OCI-LY1 (cell line): ENCODE measurements at regions not wholly inside any gene's neighbourhood (a gene's known extent, or its start where the extent isn't known, plus 50 kb on each side); places are given as distances from the start of the nearest gene placed in this dataset.

Experiments used
- H2AFZ ChIP-seq: fragments of 200-600 bp; sonication (generic), shearing (Covaris generic); 2 replicates; pipeline ENCODE4 v1.6.0; 2014; ENCODE audit warnings: antibody characterized with exemption, mild to moderate bottlenecking, low read length
- H3F3A ChIP-seq: fragments of 200-600 bp; sonication (generic), shearing (Covaris generic); 2 replicates; pipeline ENCODE4 v1.6.0; 2014; ENCODE audit warnings: mild to moderate bottlenecking, antibody characterized with exemption, low read length, moderate library complexity; ENCODE audit not compliant: insufficient read depth
- H3K27ac ChIP-seq: fragments of 200-600 bp; sonication (generic); 2 replicates; pipeline ENCODE4 v1.5.1; 2014; ENCODE audit warnings: low read length, mixed run types, mild to moderate bottlenecking, low read depth; ENCODE audit not compliant: poor library complexity, severe bottlenecking
- H3K27me3 ChIP-seq: fragments of 200-600 bp; sonication (generic); 2 replicates; pipeline ENCODE4 v1.6.0; 2014; ENCODE audit warnings: antibody characterized with exemption, mild to moderate bottlenecking, low read length, moderate library complexity; ENCODE audit not compliant: insufficient read depth
- H3K36me3 ChIP-seq: fragments of 200-600 bp; sonication (generic); 2 replicates; pipeline ENCODE4 v1.6.1; 2014; ENCODE audit warnings: mild to moderate bottlenecking, antibody characterized with exemption, low read length, moderate library complexity, mixed read lengths; ENCODE audit not compliant: insufficient read depth
- H3K4me1 ChIP-seq: fragments of 200-600 bp; sonication (generic); 2 replicates; pipeline ENCODE4 v1.5.1; 2014; ENCODE audit warnings: mild to moderate bottlenecking, low read length, moderate library complexity; ENCODE audit not compliant: insufficient read depth, severe bottlenecking
- H3K4me2 ChIP-seq: fragments of 200-600 bp; sonication (generic), shearing (Covaris generic); 2 replicates; pipeline ENCODE4 v1.6.1; 2014; ENCODE audit warnings: low read length
- H3K4me3 ChIP-seq: fragments of 200-600 bp; sonication (generic); 2 replicates; pipeline ENCODE4 v1.5.1; 2014; ENCODE audit warnings: low read length, low read depth, mild to moderate bottlenecking, mixed read lengths; ENCODE audit not compliant: poor library complexity, severe bottlenecking
- H3K79me2 ChIP-seq: fragments of 200-600 bp; shearing (Covaris generic); 2 replicates; pipeline ENCODE4 v1.6.1; 2016; ENCODE audit warnings: mixed run types, low read length, mixed read lengths; ENCODE audit not compliant: insufficient read depth
- H3K9ac ChIP-seq: fragments of 200-600 bp; sonication (generic), shearing (Covaris generic); 2 replicates; pipeline ENCODE4 v1.6.1; 2014; ENCODE audit warnings: mild to moderate bottlenecking, low read length, mixed read lengths
- H3K9me2 ChIP-seq: fragments of 200-600 bp; sonication (generic), shearing (Covaris generic); 2 replicates; pipeline ENCODE4 v1.6.1; 2014; ENCODE audit warnings: low read depth, mild to moderate bottlenecking, low read length, mixed read lengths
- H3K9me3 ChIP-seq: fragments of 200-600 bp; shearing (Covaris generic); 2 replicates; pipeline ENCODE4 v1.6.1; 2014; ENCODE audit warnings: low read length, mixed read lengths
- H4K20me1 ChIP-seq: fragments of 200-600 bp; sonication (generic), shearing (Covaris generic); 2 replicates; pipeline ENCODE4 v1.6.0; 2016; ENCODE audit warnings: mild to moderate bottlenecking, low read length; ENCODE audit not compliant: insufficient read depth
- CTCF ChIP-seq: fragments of 200-600 bp; sonication (generic), shearing (Covaris generic); IDR thresholded peaks from 2 replicates; pipeline ENCODE4 v1.5.1; 2017; ENCODE audit warnings: mild to moderate bottlenecking, antibody characterized with exemption, low read length, moderate library complexity, mixed read lengths
- EZH2 ChIP-seq: fragments of 200-600 bp; sonication (generic), shearing (Covaris generic); IDR thresholded peaks from 2 replicates; pipeline ENCODE4 v1.8.0; 2017; ENCODE audit warnings: borderline replicate concordance, mixed run types, mild to moderate bottlenecking, antibody characterized with exemption, low read length, moderate library complexity, mixed read lengths

GRCh38 chr4:164039482-164039881 lies 545.0 kb downstream of the TMA16 start:
- Histone ChIP-seq H3K4me1 (no peaks in the 10 kb centered on the region), H3K36me3 (no peaks in the 10 kb centered on the region), H3K9me2 (no peaks in the 10 kb centered on the region), H3F3A (no peaks in the 10 kb centered on the region), H3K9ac (no peak overlapping the region), H3K4me2 (no peak overlapping the region), H3K27ac (no peak overlapping the region), H3K4me3 (no peak overlapping the region), H3K9me3 (no peaks in the 10 kb centered on the region), H2AFZ (no peak overlapping the region), H3K27me3 (no peaks in the 10 kb centered on the region), H4K20me1 (no peaks in the 10 kb centered on the region), H3K79me2 (no peaks in the 10 kb centered on the region)
- no peak for TF ChIP-seq CTCF
- TF ChIP-seq EZH2 = no peak

GRCh38 chr4:164056426-164057142 lies 562.1 kb downstream of the TMA16 start:
- H3K27ac ChIP-seq = no peak overlapping the region
- no peaks in the 10 kb centered on the region for H3K9me2 ChIP-seq
- no peaks in the 10 kb centered on the region for H3K27me3 ChIP-seq
- no peak overlapping the region for H2AFZ ChIP-seq
- H3K79me2 ChIP-seq = no peaks in the 10 kb centered on the region
- no peaks in the 10 kb centered on the region for H3K36me3 ChIP-seq
- H3K4me2 ChIP-seq = no peak overlapping the region
- no peak overlapping the region for H3K9ac ChIP-seq
- no peak overlapping the region for H3K4me3 ChIP-seq
- no peaks in the 10 kb centered on the region for H3K4me1 ChIP-seq
- no peaks in the 10 kb centered on the region for H3F3A ChIP-seq
- TF ChIP-seq EZH2 = no peak
- TF ChIP-seq CTCF = no peak
- H3K9me3 ChIP-seq = no peaks in the 10 kb centered on the region
- no peaks in the 10 kb centered on the region for H4K20me1 ChIP-seq

- Histone ChIP-seq H3K9ac (no peak overlapping the region), H2AFZ (no peak overlapping the region), H3K9me3 (no peaks in the 10 kb centered on the region), H3K27ac (no peak overlapping the region), H3K79me2 (no peaks in the 10 kb centered on the region), H3F3A (no peaks in the 10 kb centered on the region), H3K36me3 (no peaks in the 10 kb centered on the region), H4K20me1 (no peaks in the 10 kb centered on the region), H3K4me3 (no peak overlapping the region), H3K9me2 (no peaks in the 10 kb centered on the region), H3K4me2 (no peak overlapping the region), H3K4me1 (no peaks in the 10 kb centered on the region), H3K27me3 (no peaks in the 10 kb centered on the region)
- no peak for TF ChIP-seq EZH2
Measured at GRCh38 chr4:164058776-164059445, 564.4 kb downstream of the TMA16 start.

- Histone ChIP-seq H3K27ac (no peak overlapping the region), H3K4me3 (no peak overlapping the region), H3K79me2 (no peaks in the 10 kb centered on the region), H4K20me1 (no peaks in the 10 kb centered on the region), H3K9me3 (no peaks in the 10 kb centered on the region), H3K9me2 (no peaks in the 10 kb centered on the region), H3K27me3 (no peaks in the 10 kb centered on the region), H2AFZ (no peak overlapping the region), H3K9ac (no peak overlapping the region), H3K36me3 (no peaks in the 10 kb centered on the region), H3K4me1 (no peaks in the 10 kb centered on the region), H3F3A (no peaks in the 10 kb centered on the region), H3K4me2 (no peak overlapping the region)
- TF ChIP-seq EZH2 (no peak), CTCF (no peak)
Measured at GRCh38 chr4:164060456-164060855, 566.0 kb downstream of the TMA16 start.
